ENCODE measurements at regions not wholly inside any gene's neighbourhood (a gene's known extent, or its start where the extent isn't known, plus 50 kb on each side); places are given as distances from the start of the nearest gene placed in this dataset.

DNA sequence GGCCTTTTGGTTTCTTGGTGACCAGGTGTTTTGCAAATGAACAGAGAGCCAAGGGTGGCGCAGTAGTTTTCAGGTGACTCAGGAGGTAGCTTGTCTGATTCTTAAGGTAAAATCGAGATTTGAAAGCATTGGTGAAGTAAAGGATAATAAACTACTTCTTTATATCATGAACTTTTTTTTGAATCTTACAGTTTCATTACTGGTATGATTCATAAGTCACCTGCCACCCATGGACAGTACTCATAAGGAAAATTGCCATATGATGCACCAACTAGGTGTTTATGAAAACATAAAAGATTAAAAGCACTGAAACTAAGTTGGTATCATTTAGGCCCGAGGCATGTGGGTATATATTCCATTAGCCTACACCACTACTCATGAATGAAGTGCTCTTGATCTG, 84.1 kb upstream of the MGAT5 start:
- Histone ChIP-seq H3K4me3 (ENCODE audit: low read depth in 1 of 2, low read length in 2 of 2) (no peak overlapping the region), H3K27me3 (ENCODE audit: control insufficient read depth in 1 of 2, insufficient read depth in 2 of 2, low read length in 2 of 2) (no peaks in the 10 kb centered on the region), H3K4me1 (ENCODE audit: control insufficient read depth in 1 of 2, insufficient read depth in 2 of 2, low read length in 2 of 2) (peaks cover 19 to 30% of the 10 kb centered on the region in 2 donors), H3K9me3 (ENCODE audit: control insufficient read depth in 1 of 2, low read length in 2 of 2) (no peaks in the 10 kb centered on the region), H3K36me3 (ENCODE audit: control insufficient read depth in 1 of 2, insufficient read depth in 2 of 2, low read length in 2 of 2) (no peaks in the 10 kb centered on the region), H3K27ac (ENCODE audit: low read depth, low read length) (no peak overlapping the region), H3K9ac (ENCODE audit: low read depth in 1 of 2, low read length in 2 of 2) (no peak overlapping the region)

GRCh38 chr2:134170294-134170693, 83.6 kb upstream of the MGAT5 start:
- no peaks in the 10 kb centered on the region for H3K36me3 ChIP-seq (ENCODE audit: control insufficient read depth in 1 of 2, insufficient read depth in 2 of 2, low read length in 2 of 2)
- no peak overlapping the region for H3K9ac ChIP-seq (ENCODE audit: low read depth in 1 of 2, low read length in 2 of 2)
- no peak overlapping the region for H3K27ac ChIP-seq (ENCODE audit: low read depth, low read length)
- no peaks in the 10 kb centered on the region for H3K27me3 ChIP-seq (ENCODE audit: control insufficient read depth in 1 of 2, insufficient read depth in 2 of 2, low read length in 2 of 2)
- peaks cover 20 to 35% of the 10 kb centered on the region in 2 donors for H3K4me1 ChIP-seq (ENCODE audit: control insufficient read depth in 1 of 2, insufficient read depth in 2 of 2, low read length in 2 of 2)
- H3K9me3 ChIP-seq (ENCODE audit: control insufficient read depth in 1 of 2, low read length in 2 of 2), result no peaks in the 10 kb centered on the region
- no peak overlapping the region for H3K4me3 ChIP-seq (ENCODE audit: low read depth in 1 of 2, low read length in 2 of 2)

DNA sequence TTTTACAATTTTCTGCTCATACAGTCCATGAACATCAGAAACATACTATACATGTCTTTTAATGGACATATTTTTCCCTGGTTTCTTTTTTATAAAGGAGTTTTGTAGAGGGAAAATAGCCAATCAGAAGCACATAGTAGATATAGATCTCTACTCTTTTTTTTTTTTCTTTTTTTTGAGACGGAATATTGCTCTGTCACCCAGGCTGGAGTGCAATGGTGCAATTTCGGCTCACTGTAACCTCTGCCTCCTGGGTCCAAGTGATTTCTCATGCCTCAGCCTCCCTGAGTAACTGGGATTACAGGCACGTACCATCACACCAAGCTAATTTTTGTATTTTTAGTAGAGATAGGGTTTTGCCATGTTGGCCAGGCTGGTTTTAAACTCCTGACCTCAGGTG, 83.2 kb upstream of the MGAT5 start:
- no peaks in the 10 kb centered on the region for H3K27me3 ChIP-seq (ENCODE audit: control insufficient read depth in 1 of 2, insufficient read depth in 2 of 2, low read length in 2 of 2)
- no peak overlapping the region for H3K9ac ChIP-seq (ENCODE audit: low read depth in 1 of 2, low read length in 2 of 2)
- no peaks in the 10 kb centered on the region for H3K9me3 ChIP-seq (ENCODE audit: control insufficient read depth in 1 of 2, low read length in 2 of 2)
- H3K4me3 ChIP-seq (ENCODE audit: low read depth in 1 of 2, low read length in 2 of 2), result no peak overlapping the region
- H3K36me3 ChIP-seq (ENCODE audit: control insufficient read depth in 1 of 2, insufficient read depth in 2 of 2, low read length in 2 of 2), result no peaks in the 10 kb centered on the region
- no peak overlapping the region for H3K27ac ChIP-seq (ENCODE audit: low read depth, low read length)
- peaks cover 23 to 39% of the 10 kb centered on the region in 2 donors for H3K4me1 ChIP-seq (ENCODE audit: control insufficient read depth in 1 of 2, insufficient read depth in 2 of 2, low read length in 2 of 2)

DNA sequence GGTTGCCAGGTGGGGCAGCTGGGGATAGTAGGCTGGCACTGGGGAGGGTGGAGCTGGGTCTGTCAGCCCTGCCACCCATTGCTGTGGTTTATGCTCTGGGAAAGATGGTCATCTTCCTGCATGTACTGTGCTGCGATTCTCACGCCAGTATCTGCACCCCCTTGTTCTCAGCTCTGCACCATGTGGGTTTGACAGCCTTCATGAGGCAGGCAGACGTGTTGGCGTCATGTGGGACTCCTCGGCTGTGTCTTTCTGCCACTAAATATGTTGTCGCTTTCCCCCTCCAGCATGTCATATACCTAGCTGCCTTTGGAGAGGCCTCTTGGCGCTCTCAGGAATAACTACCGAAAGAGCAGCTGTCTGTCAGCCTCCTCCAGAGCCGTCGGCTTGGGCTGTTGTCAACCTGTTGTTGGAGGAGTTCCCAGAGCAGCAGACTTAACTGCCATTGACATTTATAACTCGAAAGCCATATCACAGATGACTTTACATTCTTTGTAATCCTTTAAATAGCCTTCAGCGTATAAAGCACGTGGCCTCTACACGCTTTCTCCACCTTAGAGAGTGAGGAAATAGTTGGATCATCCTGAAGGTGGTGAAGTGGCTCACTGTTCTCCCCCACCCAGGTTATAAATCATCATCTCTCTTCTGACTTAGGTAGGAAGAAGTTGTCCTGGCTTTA, 80.4 kb upstream of the MGAT5 start:
- H3K9me3 ChIP-seq (ENCODE audit: control insufficient read depth in 1 of 2, low read length in 2 of 2), result no peaks in the 10 kb centered on the region
- H3K27me3 ChIP-seq (ENCODE audit: control insufficient read depth in 1 of 2, insufficient read depth in 2 of 2, low read length in 2 of 2), result no peaks in the 10 kb centered on the region
- peaks cover 24 to 55% of the 10 kb centered on the region in 2 donors for H3K4me1 ChIP-seq (ENCODE audit: control insufficient read depth in 1 of 2, insufficient read depth in 2 of 2, low read length in 2 of 2)
- peaks cover 0 to 3% of the 10 kb centered on the region in 2 donors for H3K36me3 ChIP-seq (ENCODE audit: control insufficient read depth in 1 of 2, insufficient read depth in 2 of 2, low read length in 2 of 2)
- no peak overlapping the region for H3K27ac ChIP-seq (ENCODE audit: low read depth, low read length)
- H3K9ac ChIP-seq (ENCODE audit: low read depth in 1 of 2, low read length in 2 of 2), result no peak overlapping the region
- peak overlapping the region in 1 of 2 donors; percentile 19 for H3K4me3 ChIP-seq (ENCODE audit: low read depth in 1 of 2, low read length in 2 of 2)

- Histone ChIP-seq H3K9ac (ENCODE audit: low read depth in 1 of 2, low read length in 2 of 2) (no peak overlapping the region), H3K36me3 (ENCODE audit: control insufficient read depth in 1 of 2, insufficient read depth in 2 of 2, low read length in 2 of 2) (peaks cover 0 to 3% of the 10 kb centered on the region in 2 donors), H3K4me3 (ENCODE audit: low read depth in 1 of 2, low read length in 2 of 2) (no peak overlapping the region), H3K4me1 (ENCODE audit: control insufficient read depth in 1 of 2, insufficient read depth in 2 of 2, low read length in 2 of 2) (peaks cover 24 to 60% of the 10 kb centered on the region in 2 donors), H3K9me3 (ENCODE audit: control insufficient read depth in 1 of 2, low read length in 2 of 2) (no peaks in the 10 kb centered on the region), H3K27me3 (ENCODE audit: control insufficient read depth in 1 of 2, insufficient read depth in 2 of 2, low read length in 2 of 2) (no peaks in the 10 kb centered on the region), H3K27ac (ENCODE audit: low read depth, low read length) (no peak overlapping the region)
Observed at GRCh38 chr2:134174711-134175110, 79.2 kb upstream of the MGAT5 start.

DNA sequence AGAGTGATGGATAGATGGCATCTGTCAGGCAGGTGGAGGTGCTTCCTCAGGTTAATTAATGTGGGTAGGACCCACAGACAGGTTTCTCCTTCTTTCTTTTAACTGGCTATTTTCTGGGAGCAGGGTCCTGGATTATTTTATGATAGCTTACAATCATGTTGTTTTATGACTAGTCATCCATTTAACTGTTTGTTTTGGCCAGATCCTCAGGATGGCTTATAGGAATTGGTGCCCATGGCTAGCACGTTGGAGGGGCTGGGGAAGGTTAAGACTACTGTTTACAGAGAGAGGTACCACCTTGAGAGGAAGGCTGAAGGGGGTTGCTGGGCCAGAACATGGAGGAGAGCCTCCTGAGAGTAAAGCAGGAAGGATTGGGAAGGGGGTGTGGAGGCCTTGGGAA, 78.0 kb upstream of the MGAT5 start:
- no peak overlapping the region for H3K27ac ChIP-seq (ENCODE audit: low read depth, low read length)
- no peak overlapping the region for H3K9ac ChIP-seq (ENCODE audit: low read depth in 1 of 2, low read length in 2 of 2)

DNA sequence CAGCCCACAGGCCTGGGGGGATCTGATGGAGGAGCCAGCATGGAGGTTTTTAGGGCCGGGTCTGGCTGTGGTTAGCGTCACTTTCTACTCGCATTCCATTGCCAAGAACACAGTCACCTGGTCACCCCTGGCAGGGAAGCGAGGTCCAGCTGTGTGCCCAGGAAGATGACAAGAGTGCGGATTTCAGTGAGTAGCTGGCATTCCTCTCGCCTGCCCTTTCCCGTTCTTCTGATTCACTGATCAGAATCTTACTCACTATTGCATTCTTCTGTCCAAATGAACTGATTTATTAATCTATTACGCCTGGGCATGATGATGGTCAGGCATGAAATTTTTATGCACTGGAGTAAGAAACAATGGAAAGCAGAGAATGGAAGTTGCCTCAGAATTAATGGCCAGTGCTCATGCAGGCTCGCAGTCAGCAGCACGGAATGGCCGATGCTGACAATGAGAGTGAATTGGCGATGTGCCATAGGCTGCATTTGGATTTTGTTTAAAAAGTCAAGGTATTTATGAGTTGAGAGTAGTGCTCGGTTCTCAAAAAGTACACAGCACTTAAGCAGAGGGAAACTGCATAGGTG, 76.4 kb upstream of the MGAT5 start:
- H3K27ac ChIP-seq (ENCODE audit: low read depth, low read length), result no peak overlapping the region
- H3K9me3 ChIP-seq (ENCODE audit: control insufficient read depth in 1 of 2, low read length in 2 of 2), result no peaks in the 10 kb centered on the region
- H3K4me1 ChIP-seq (ENCODE audit: control insufficient read depth in 1 of 2, insufficient read depth in 2 of 2, low read length in 2 of 2), result peaks cover 27 to 53% of the 10 kb centered on the region in 2 donors
- H3K4me3 ChIP-seq (ENCODE audit: low read depth in 1 of 2, low read length in 2 of 2), result no peak overlapping the region
- peaks cover 0 to 3% of the 10 kb centered on the region in 2 donors for H3K36me3 ChIP-seq (ENCODE audit: control insufficient read depth in 1 of 2, insufficient read depth in 2 of 2, low read length in 2 of 2)
- no peak overlapping the region for H3K9ac ChIP-seq (ENCODE audit: low read depth in 1 of 2, low read length in 2 of 2)
- H3K27me3 ChIP-seq (ENCODE audit: control insufficient read depth in 1 of 2, insufficient read depth in 2 of 2, low read length in 2 of 2), result no peaks in the 10 kb centered on the region

More for the DNA sequence above, 78.0 kb upstream of the MGAT5 start:
- H3K4me1 ChIP-seq (ENCODE audit: control insufficient read depth in 1 of 2, insufficient read depth in 2 of 2, low read length in 2 of 2), result peaks cover 24 to 53% of the 10 kb centered on the region in 2 donors
- peaks cover 0 to 3% of the 10 kb centered on the region in 2 donors for H3K36me3 ChIP-seq (ENCODE audit: control insufficient read depth in 1 of 2, insufficient read depth in 2 of 2, low read length in 2 of 2)
- H3K9me3 ChIP-seq (ENCODE audit: control insufficient read depth in 1 of 2, low read length in 2 of 2), result no peaks in the 10 kb centered on the region
- H3K4me3 ChIP-seq (ENCODE audit: low read depth in 1 of 2, low read length in 2 of 2), result no peak overlapping the region
- H3K27me3 ChIP-seq (ENCODE audit: control insufficient read depth in 1 of 2, insufficient read depth in 2 of 2, low read length in 2 of 2), result no peaks in the 10 kb centered on the region

DNA sequence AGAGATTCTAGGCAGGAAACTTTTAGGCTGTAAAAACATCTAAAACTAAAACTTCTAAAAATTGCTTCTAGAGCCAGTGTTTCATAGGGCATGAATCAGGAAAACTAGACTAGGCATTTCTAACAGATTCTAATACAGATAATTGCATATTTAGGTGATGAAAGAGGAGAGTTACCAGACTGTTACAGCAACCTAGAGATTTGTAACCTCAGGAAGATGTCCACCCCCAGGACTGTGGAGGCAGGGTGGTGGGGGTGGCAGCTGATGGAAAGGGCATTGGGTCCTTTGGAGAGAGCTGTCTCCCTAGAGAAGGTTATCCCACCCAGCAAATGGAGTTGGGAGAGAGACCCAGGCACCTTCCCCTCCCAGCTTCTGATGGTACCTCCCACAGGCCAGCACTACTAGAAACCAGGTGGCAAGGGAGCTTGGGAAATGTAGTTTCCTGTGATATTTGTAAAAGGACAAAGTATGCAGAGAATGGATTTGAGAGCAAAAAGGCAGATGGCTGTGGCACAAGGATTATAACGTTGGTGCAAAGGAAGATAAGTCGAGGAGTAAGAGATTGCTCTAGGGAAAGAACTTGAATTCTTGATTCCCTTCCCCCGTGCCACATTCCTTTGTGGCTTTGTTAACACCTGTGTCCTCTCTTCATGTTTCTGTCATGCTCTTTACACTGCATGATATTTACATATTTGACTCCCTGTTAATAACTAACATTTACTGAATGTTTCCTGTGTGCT, 75.6 kb upstream of the MGAT5 start:
- H3K36me3 ChIP-seq (ENCODE audit: control insufficient read depth in 1 of 2, insufficient read depth in 2 of 2, low read length in 2 of 2), result peaks cover 0 to 3% of the 10 kb centered on the region in 2 donors
- no peak overlapping the region for H3K9ac ChIP-seq (ENCODE audit: low read depth in 1 of 2, low read length in 2 of 2)
- peaks cover 19 to 44% of the 10 kb centered on the region in 2 donors for H3K4me1 ChIP-seq (ENCODE audit: control insufficient read depth in 1 of 2, insufficient read depth in 2 of 2, low read length in 2 of 2)
- H3K27ac ChIP-seq (ENCODE audit: low read depth, low read length), result no peak overlapping the region
- H3K9me3 ChIP-seq (ENCODE audit: control insufficient read depth in 1 of 2, low read length in 2 of 2), result no peaks in the 10 kb centered on the region
- H3K27me3 ChIP-seq (ENCODE audit: control insufficient read depth in 1 of 2, insufficient read depth in 2 of 2, low read length in 2 of 2), result no peaks in the 10 kb centered on the region
- no peak overlapping the region for H3K4me3 ChIP-seq (ENCODE audit: low read depth in 1 of 2, low read length in 2 of 2)

DNA sequence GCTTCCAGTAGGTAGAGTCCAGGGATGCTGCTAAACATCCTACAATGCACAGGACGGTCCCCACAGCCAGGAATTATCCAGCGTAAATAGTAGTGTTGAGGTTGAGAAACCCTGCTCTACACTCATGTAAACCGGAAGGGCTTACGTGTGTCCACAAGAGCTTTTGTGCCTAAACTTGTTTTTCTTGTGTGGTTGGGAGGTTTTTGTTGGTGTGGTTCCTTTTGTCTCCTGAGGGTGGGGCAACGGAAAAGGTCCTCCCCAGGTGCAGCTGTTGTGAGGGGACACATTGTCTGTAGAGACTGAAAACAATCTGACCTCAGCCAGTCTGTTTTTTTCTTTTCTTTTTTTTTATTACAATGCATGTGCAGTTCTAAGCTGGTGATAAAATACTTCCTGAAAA, 72.7 kb upstream of the MGAT5 start:
- H3K36me3 ChIP-seq (ENCODE audit: control insufficient read depth in 1 of 2, insufficient read depth in 2 of 2, low read length in 2 of 2), result peaks cover 0 to 3% of the 10 kb centered on the region in 2 donors
- no peak overlapping the region for H3K27ac ChIP-seq (ENCODE audit: low read depth, low read length)
- no peaks in the 10 kb centered on the region for H3K27me3 ChIP-seq (ENCODE audit: control insufficient read depth in 1 of 2, insufficient read depth in 2 of 2, low read length in 2 of 2)
- H3K9ac ChIP-seq (ENCODE audit: low read depth in 1 of 2, low read length in 2 of 2), result no peak overlapping the region
- H3K4me1 ChIP-seq (ENCODE audit: control insufficient read depth in 1 of 2, insufficient read depth in 2 of 2, low read length in 2 of 2), result peaks cover 4 to 16% of the 10 kb centered on the region in 2 donors
- H3K9me3 ChIP-seq (ENCODE audit: control insufficient read depth in 1 of 2, low read length in 2 of 2), result no peaks in the 10 kb centered on the region
- H3K4me3 ChIP-seq (ENCODE audit: low read depth in 1 of 2, low read length in 2 of 2), result no peak overlapping the region

DNA sequence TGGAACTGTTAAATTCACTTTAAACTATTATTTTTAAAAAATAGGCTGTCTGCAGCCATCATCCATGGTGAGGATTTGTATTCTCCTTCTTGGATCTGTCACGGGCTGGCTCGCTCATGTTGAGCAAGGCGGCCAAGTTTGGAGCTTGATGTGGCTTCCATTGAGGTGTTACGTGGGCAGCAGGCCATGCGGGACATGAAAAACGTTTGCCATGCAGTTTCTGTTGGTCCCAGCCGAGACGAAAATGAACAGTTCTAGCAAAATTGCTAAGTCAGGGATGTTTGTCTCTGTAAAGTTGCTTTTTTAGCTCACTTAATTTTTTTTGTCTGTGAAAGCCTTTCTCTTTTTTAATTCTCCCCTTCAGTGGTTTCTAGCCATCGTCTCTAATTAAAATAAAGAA, 70.2 kb upstream of the MGAT5 start:
- H3K27ac ChIP-seq (ENCODE audit: low read depth, low read length), result no peak overlapping the region
- H3K4me1 ChIP-seq (ENCODE audit: control insufficient read depth in 1 of 2, insufficient read depth in 2 of 2, low read length in 2 of 2), result peaks cover 4 to 12% of the 10 kb centered on the region in 2 donors
- H3K4me3 ChIP-seq (ENCODE audit: low read depth in 1 of 2, low read length in 2 of 2), result no peak overlapping the region
- H3K36me3 ChIP-seq (ENCODE audit: control insufficient read depth in 1 of 2, insufficient read depth in 2 of 2, low read length in 2 of 2), result peaks cover 0 to 4% of the 10 kb centered on the region in 2 donors
- H3K9me3 ChIP-seq (ENCODE audit: control insufficient read depth in 1 of 2, low read length in 2 of 2), result no peaks in the 10 kb centered on the region
- no peak overlapping the region for H3K9ac ChIP-seq (ENCODE audit: low read depth in 1 of 2, low read length in 2 of 2)
- H3K27me3 ChIP-seq (ENCODE audit: control insufficient read depth in 1 of 2, insufficient read depth in 2 of 2, low read length in 2 of 2), result no peaks in the 10 kb centered on the region

Data from duodenal mucosa (tissue), 2 donors.